Testis (tissue), 2 donors: ENCODE measurements at regions not wholly inside any gene's neighbourhood (a gene's known extent, or its start where the extent isn't known, plus 50 kb on each side); places are given as distances from the start of the nearest gene placed in this dataset.

ENCODE experiments used
- POLR2A ChIP-seq: fragments of 450-650 bp; IDR thresholded peaks from one replicate; pipeline ENCODE4 v1.6.1; 2017; ENCODE audit warnings: antibody characterized with exemption, mild to moderate bottlenecking, moderate library complexity
- TF ChIP-seq, protein P1 (sequence below), 3 experiments: fragments of 450-650 bp in 2 of 3; fragments of 200-600 bp in 1 of 3; sonication (generic) in 1 of 3; IDR thresholded peaks; one replicate each; pipeline ENCODE4 v1.5.1; 2016 to 2019; ENCODE audit warnings: antibody characterized with exemption in 3 of 3, mild to moderate bottlenecking in 2 of 3, moderate library complexity in 1 of 3

GRCh38 chr4:148787831-148788477, 345.7 kb upstream of the NR3C2 start:
- no peak for TF ChIP-seq POLR2A
- TF ChIP-seq, protein P1, sequence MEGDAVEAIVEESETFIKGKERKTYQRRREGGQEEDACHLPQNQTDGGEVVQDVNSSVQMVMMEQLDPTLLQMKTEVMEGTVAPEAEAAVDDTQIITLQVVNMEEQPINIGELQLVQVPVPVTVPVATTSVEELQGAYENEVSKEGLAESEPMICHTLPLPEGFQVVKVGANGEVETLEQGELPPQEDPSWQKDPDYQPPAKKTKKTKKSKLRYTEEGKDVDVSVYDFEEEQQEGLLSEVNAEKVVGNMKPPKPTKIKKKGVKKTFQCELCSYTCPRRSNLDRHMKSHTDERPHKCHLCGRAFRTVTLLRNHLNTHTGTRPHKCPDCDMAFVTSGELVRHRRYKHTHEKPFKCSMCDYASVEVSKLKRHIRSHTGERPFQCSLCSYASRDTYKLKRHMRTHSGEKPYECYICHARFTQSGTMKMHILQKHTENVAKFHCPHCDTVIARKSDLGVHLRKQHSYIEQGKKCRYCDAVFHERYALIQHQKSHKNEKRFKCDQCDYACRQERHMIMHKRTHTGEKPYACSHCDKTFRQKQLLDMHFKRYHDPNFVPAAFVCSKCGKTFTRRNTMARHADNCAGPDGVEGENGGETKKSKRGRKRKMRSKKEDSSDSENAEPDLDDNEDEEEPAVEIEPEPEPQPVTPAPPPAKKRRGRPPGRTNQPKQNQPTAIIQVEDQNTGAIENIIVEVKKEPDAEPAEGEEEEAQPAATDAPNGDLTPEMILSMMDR (IDR thresholded peaks at IDR 0.05): no peak
